ENCODE measurements at regions not wholly inside any gene's neighbourhood (a gene's known extent, or its start where the extent isn't known, plus 50 kb on each side); places are given as distances from the start of the nearest gene placed in this dataset.

- FAIRE-seq, result no peak
- no peak for ATAC-seq
- no peak overlapping the region for H3K4me2 ChIP-seq
- TF ChIP-seq CBX8 (IDR thresholded peaks at IDR 0.05) (no peak), JUNB (IDR thresholded peaks at IDR 0.05) (no peak), SREBF2 (IDR thresholded peaks at IDR 0.05) (no peak), KDM5A (IDR thresholded peaks at IDR 0.05) (no peak), CEBPB (IDR thresholded peaks at IDR 0.05) (no peak)
- H3K4me1 ChIP-seq, result no peaks in the 10 kb centered on the region
- ChIA-PET POLR2A (no interaction called here), CTCF (no interaction called here)
- H3K27ac ChIP-seq, result no peak overlapping the region
- H3K9me3 ChIP-seq, result no peaks in the 10 kb centered on the region
- 2% methylated on average over 1 of the region's 1 CpG for WGBS (ENCODE audit: missing lambda C conversion rate)
- no peak overlapping the region for H3K4me3 ChIP-seq
- DNase-seq (ENCODE audit: low read depth in 1 of 2, low spot score in 1 of 2), result no peak
These were observed 1639.0 kb upstream of the B3GALT2 start for GRCh38 chr1:194825382-194825781.

- TF ChIP-seq FOSB (CRISPR knock-in tag; IDR thresholded peaks at IDR 0.05) (no peak), PBX3 (IDR thresholded peaks at IDR 0.05) (no peak), POLR2A (IDR thresholded peaks at IDR 0.05; ENCODE audit: low read length) (no peak)
- Histone ChIP-seq H3K4me1 (no peaks in the 10 kb centered on the region), H3K9me3 (no peaks in the 10 kb centered on the region), H3K4me3 (no peak overlapping the region), H3K27ac (no peak overlapping the region), H3K4me2 (no peak overlapping the region)
- POLR2A ChIA-PET, result no interaction called here
- no peak for DNase-seq (ENCODE audit: low read depth in 1 of 2, low spot score in 1 of 2)
- 51% methylated on average over 1 of the region's 1 CpG for WGBS (ENCODE audit: missing lambda C conversion rate)
- CTCF ChIA-PET, result no interaction called here
- no peak for FAIRE-seq
- no peak for ATAC-seq
These were observed 1634.7 kb upstream of the B3GALT2 start for GRCh38 chr1:194821091-194821490.

- FAIRE-seq (no peak), ATAC-seq (no peak), DNase-seq (ENCODE audit: low read depth in 1 of 2, low spot score in 1 of 2) (no peak)
- no peak overlapping the region for H3K4me3 ChIP-seq
- ChIA-PET CTCF (no interaction called here), POLR2A (no interaction called here)
- no peaks in the 10 kb centered on the region for H3K4me1 ChIP-seq
- H3K9me3 ChIP-seq, result no peaks in the 10 kb centered on the region
- WGBS (ENCODE audit: missing lambda C conversion rate), result 18% methylated on average over 2 of the region's 2 CpGs
- TF ChIP-seq JUNB (IDR thresholded peaks at IDR 0.05) (no peak), BCL3 (IDR thresholded peaks at IDR 0.05) (no peak), REST (IDR thresholded peaks at IDR 0.05) (no peak), MAX (IDR thresholded peaks at IDR 0.05) (no peak), ELK1 (IDR thresholded peaks at IDR 0.05; ENCODE audit: low read depth, low read length) (no peak), EHF (CRISPR knock-in tag; IDR thresholded peaks at IDR 0.05) (no peak), JUN (IDR thresholded peaks at IDR 0.05) (no peak)
- H3K4me2 ChIP-seq, result no peak overlapping the region
- no peak overlapping the region for H3K27ac ChIP-seq
These were observed 1632.3 kb upstream of the B3GALT2 start for GRCh38 chr1:194818674-194819073.

- no peak for FAIRE-seq
- no peak for TF ChIP-seq NR3C1 (IDR thresholded peaks at IDR 0.05)
- TF ChIP-seq ZC3H11A (IDR thresholded peaks at IDR 0.05), result no peak
- no peak for TF ChIP-seq HMGXB4 (CRISPR knock-in tag; IDR thresholded peaks at IDR 0.05; ENCODE audit: borderline replicate concordance)
- TF ChIP-seq CHD4 (IDR thresholded peaks at IDR 0.05; ENCODE audit: borderline replicate concordance), result no peak
- TF ChIP-seq EHMT2 (IDR thresholded peaks at IDR 0.05; ENCODE audit: low read depth), result no peak
- no peak for TF ChIP-seq ESRRA (IDR thresholded peaks at IDR 0.05; ENCODE audit: borderline replicate concordance, low read length)
- no peak for TF ChIP-seq REST (IDR thresholded peaks at IDR 0.05)
- H3K4me3 ChIP-seq, result no peak overlapping the region
- CTCF ChIA-PET, result no interaction called here
- H3K27ac ChIP-seq, result no peak overlapping the region
- ATAC-seq, result no peak
- no peaks in the 10 kb centered on the region for H3K4me1 ChIP-seq
- no peak for DNase-seq (ENCODE audit: low read depth in 1 of 2, low spot score in 1 of 2)
- H3K4me2 ChIP-seq, result no peak overlapping the region
- H3K9me3 ChIP-seq, result no peaks in the 10 kb centered on the region
- POLR2A ChIA-PET, result no interaction called here
- WGBS (ENCODE audit: missing lambda C conversion rate), result 50% methylated on average over 2 of the region's 2 CpGs
These were observed 1630.4 kb upstream of the B3GALT2 start for GRCh38 chr1:194816859-194817258.

Measured in A549 (cell line).